NT2/D1 (cell line): ENCODE measurements at regions not wholly inside any gene's neighbourhood (a gene's known extent, or its start where the extent isn't known, plus 50 kb on each side); places are given as distances from the start of the nearest gene placed in this dataset.

Experiments
- DNase-seq: peaks from one replicate; pipeline ENCODE4 v3.0.0-alpha.2; 2011; ENCODE audit warnings: low read depth, low spot score
- H3K27me3 ChIP-seq: 2 replicates; pipeline ENCODE4 v1.6.0; 2011; ENCODE audit warnings: mild to moderate bottlenecking; ENCODE audit not compliant: insufficient read length, insufficient read depth
- H3K36me3 ChIP-seq: 2 replicates; pipeline ENCODE4 v1.6.1; 2011; ENCODE audit warnings: mild to moderate bottlenecking, low read length, mixed read lengths; ENCODE audit not compliant: insufficient read depth, insufficient read length
- H3K4me1 ChIP-seq: 2 replicates; pipeline ENCODE4 v1.5.1; 2011; ENCODE audit not compliant: insufficient read depth, insufficient read length
- H3K4me3 ChIP-seq: 2 replicates; pipeline ENCODE4 v1.5.1; 2011; ENCODE audit warnings: low read depth; ENCODE audit not compliant: insufficient read length
- H3K9ac ChIP-seq: 2 replicates; pipeline ENCODE4 v1.6.0; 2011; ENCODE audit warnings: low read depth; ENCODE audit not compliant: insufficient read length
- H3K9me3 ChIP-seq: 2 replicates; pipeline ENCODE4 v1.5.1; 2011; ENCODE audit warnings: mild to moderate bottlenecking, low read length; ENCODE audit not compliant: insufficient read depth
- SUZ12 ChIP-seq: IDR thresholded peaks from 2 replicates; pipeline ENCODE4 v1.6.1; 2011; ENCODE audit not compliant: insufficient read length, insufficient read depth; ENCODE audit errors: extremely low read depth
- YY1 ChIP-seq: IDR thresholded peaks from 2 replicates; pipeline ENCODE4 v1.6.1; 2011; ENCODE audit not compliant: insufficient read length, insufficient read depth
- ZNF274 ChIP-seq: IDR thresholded peaks from 2 replicates; pipeline ENCODE4 v1.6.1; 2011; ENCODE audit warnings: mild to moderate bottlenecking, low read depth, low read length

- Histone ChIP-seq H3K4me3 (no peak overlapping the region), H3K9ac (no peak overlapping the region), H3K27me3 (no peaks in the 10 kb centered on the region), H3K4me1 (no peaks in the 10 kb centered on the region), H3K36me3 (no peaks in the 10 kb centered on the region), H3K9me3 (no peaks in the 10 kb centered on the region)
- no peak for DNase-seq
- TF ChIP-seq ZNF274 (no peak), SUZ12 (no peak), YY1 (no peak)
Measured at GRCh38 chr18:24530630-24531111, 70.2 kb downstream of the HRH4 start.

DNA sequence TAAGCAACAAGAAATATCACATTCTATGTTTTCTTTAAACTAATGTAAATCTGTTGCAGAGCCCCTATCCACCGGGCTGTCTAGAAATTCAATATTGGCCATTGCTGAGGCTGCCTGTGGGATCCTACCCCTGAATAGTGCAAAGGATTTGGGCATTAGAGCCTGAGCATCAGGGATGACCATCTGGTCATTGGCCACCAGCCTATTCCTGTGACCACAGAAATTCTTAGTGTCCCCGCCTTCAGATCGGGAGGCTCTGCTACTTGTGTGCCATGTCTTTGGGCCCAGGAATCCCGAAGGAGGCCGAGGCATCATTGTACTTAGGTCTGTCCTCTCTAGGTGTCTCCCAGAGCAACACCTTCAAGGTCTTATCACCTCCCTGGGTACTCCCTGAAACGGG, 73.8 kb downstream of the HRH4 start:
- DNase-seq = no peak
- H3K36me3 ChIP-seq = no peaks in the 10 kb centered on the region
- H3K9me3 ChIP-seq = no peaks in the 10 kb centered on the region
- no peak overlapping the region for H3K9ac ChIP-seq
- no peaks in the 10 kb centered on the region for H3K4me1 ChIP-seq
- TF ChIP-seq SUZ12 (no peak), YY1 (no peak)
- no peaks in the 10 kb centered on the region for H3K27me3 ChIP-seq
- H3K4me3 ChIP-seq = no peak overlapping the region

- Histone ChIP-seq H3K9ac (no peak overlapping the region), H3K4me3 (no peak overlapping the region), H3K36me3 (no peaks in the 10 kb centered on the region), H3K9me3 (no peaks in the 10 kb centered on the region), H3K4me1 (no peaks in the 10 kb centered on the region), H3K27me3 (no peaks in the 10 kb centered on the region)
- TF ChIP-seq ZNF274 (no peak), YY1 (no peak), SUZ12 (no peak)
- no peak for DNase-seq
Measured at GRCh38 chr18:24534737-24535136, 74.3 kb downstream of the HRH4 start.

DNA sequence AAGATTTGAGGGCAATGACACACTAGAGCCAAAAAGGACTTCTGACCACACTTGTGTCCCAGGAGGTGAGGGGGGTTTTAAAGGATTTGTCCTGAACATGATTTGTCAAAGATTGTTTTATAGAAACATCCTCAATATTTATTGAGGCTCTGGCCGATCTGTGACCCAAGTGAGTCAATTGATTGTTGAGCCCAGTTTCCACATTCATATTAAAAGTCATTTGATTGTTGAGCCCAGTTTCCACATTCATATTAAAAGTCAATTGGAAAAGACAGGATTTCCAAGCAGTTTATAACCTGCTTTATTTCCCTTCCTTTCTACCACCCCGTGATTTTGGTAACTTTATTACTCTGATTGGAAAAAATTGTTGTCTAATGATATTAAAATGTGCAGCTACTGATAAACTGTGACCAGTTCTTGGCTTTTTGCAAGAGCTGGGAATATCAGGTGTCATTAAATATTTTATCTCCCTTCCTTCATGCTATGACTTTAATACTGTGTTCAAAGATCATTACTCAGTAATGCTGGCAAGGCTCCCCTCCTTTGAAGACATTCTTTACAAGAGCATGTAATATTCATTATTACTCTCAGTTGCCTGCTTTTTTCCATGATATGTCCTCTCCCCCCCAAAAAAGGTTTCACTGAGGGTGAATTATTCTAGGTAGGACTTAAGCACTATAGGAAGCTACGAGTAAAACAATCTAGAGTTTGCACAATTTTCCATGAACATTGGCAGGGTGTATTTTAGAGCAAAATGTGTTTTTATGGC, 75.3 kb downstream of the HRH4 start:
- Histone ChIP-seq H3K9me3 (no peaks in the 10 kb centered on the region), H3K4me1 (no peaks in the 10 kb centered on the region)

GRCh38 chr18:24536326-24536725, 75.9 kb downstream of the HRH4 start:
- no peaks in the 10 kb centered on the region for H3K36me3 ChIP-seq
- H3K27me3 ChIP-seq = no peaks in the 10 kb centered on the region
- H3K9me3 ChIP-seq = no peaks in the 10 kb centered on the region
- DNase-seq = no peak
- no peaks in the 10 kb centered on the region for H3K4me1 ChIP-seq
- H3K9ac ChIP-seq = no peak overlapping the region
- no peak overlapping the region for H3K4me3 ChIP-seq
- TF ChIP-seq YY1 (no peak), ZNF274 (no peak), SUZ12 (no peak)

More for the DNA sequence above, 75.3 kb downstream of the HRH4 start:
- Histone ChIP-seq H3K4me3 (no peak overlapping the region), H3K9ac (no peak overlapping the region), H3K27me3 (no peaks in the 10 kb centered on the region), H3K36me3 (no peaks in the 10 kb centered on the region)
- TF ChIP-seq YY1 = no peak
- no peak for TF ChIP-seq SUZ12
- no peak for TF ChIP-seq ZNF274
- no peak for DNase-seq

- H3K9ac ChIP-seq = no peak overlapping the region
- no peak for DNase-seq
Measured at GRCh38 chr18:24536834-24537233, 76.4 kb downstream of the HRH4 start.

GRCh38 chr18:24538414-24539264, 78.2 kb downstream of the HRH4 start:
- Histone ChIP-seq H3K4me3 (no peak overlapping the region), H3K27me3 (no peaks in the 10 kb centered on the region), H3K9ac (no peak overlapping the region), H3K36me3 (no peaks in the 10 kb centered on the region), H3K9me3 (no peaks in the 10 kb centered on the region), H3K4me1 (no peaks in the 10 kb centered on the region)
- DNase-seq = no peak
- TF ChIP-seq ZNF274 = no peak

More at GRCh38 chr18:24536834-24537233, 76.4 kb downstream of the HRH4 start:
- TF ChIP-seq ZNF274 = no peak
- TF ChIP-seq YY1 = no peak
- TF ChIP-seq SUZ12 = no peak
- Histone ChIP-seq H3K4me3 (no peak overlapping the region), H3K36me3 (no peaks in the 10 kb centered on the region), H3K27me3 (no peaks in the 10 kb centered on the region), H3K4me1 (no peaks in the 10 kb centered on the region), H3K9me3 (no peaks in the 10 kb centered on the region)
